NCI-H345 (cell line): ENCODE measurements at regions not wholly inside any gene's neighbourhood (a gene's known extent, or its start where the extent isn't known, plus 50 kb on each side); places are given as distances from the start of the nearest gene placed in this dataset.
"Not testable (repeated sequence)": the region's sequence is repeated elsewhere in the genome, so short reads cannot be mapped to it uniquely, and the experiment has no call there.

Experiments used
- DNase-seq: peaks from one replicate; lab custom pipeline; 2025; lab: John Stamatoyannopoulos, UW

DNA sequence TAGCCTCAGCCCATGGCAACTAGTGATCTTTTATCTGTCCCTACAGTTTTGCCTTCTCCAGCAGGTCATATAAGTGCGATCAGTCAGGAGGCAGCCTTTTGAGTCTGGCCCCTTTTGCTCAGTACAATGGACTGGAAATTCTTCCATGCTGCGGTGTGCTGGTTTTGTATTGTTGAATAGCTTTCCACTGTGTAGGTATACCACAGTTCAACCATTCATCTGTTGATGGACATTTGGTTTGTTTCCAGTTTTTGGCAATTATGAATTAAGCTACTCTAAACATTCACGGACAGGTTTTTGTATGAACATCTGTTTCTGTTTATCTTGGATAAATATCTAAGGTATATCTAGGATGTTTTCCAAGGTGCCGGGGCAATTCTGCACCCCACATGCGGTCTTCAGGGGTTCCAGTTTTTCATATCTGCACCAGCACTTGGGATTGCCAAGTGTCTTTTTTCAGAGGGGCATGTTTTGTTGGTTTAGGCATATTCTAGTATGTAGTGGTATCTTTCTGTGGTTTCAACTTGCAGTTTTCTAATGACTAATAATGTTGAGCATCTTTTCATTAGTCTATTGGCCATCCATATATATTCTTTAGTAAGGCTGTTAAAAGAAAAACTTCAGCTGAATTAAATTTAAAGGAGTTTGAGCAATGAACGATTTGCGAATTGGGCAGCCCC is 141.0 kb downstream of the TFAP2C start:
- peak; percentile 9 for DNase-seq

DNA sequence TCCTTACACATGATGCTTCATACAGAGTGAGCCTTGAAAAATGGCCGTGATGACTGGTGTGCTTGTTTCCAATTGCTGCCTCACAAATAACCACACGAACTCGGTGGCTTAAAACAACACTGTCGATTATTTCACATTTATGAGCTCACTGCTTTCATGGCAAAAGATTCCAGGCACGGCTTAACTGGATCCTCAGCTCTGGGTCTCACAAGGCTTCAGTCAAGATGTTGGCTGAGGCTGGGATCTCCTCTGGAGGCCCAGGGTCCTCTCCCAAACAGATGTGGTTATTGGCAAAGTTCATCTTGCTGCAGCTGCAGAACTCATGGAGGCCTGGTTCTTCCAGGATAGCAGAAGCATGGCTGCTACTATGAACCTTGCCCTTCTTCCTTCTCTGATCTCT is 144.6 kb downstream of the TFAP2C start:
- DNase-seq, result no peak

DNA sequence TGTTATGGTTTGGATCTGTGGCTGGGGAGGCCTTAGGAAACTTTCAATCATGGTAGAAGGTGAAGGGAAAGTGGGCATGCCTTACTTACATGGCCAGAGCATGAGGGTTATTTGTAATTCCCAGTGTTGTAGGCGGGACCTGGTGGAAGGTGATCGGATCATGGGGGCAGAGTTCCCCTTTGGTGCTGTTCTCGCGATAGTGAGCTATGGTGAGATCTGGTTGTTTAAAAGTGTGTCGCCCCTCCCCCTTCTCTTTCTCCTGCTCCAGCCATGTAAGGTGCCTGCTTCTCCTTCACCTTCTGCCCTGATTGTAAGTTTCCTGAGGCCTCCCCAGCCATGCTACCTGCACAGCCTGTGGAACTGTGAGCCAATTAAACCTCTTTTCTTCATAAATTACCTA is 145.8 kb downstream of the TFAP2C start:
- DNase-seq, result no peak

DNA sequence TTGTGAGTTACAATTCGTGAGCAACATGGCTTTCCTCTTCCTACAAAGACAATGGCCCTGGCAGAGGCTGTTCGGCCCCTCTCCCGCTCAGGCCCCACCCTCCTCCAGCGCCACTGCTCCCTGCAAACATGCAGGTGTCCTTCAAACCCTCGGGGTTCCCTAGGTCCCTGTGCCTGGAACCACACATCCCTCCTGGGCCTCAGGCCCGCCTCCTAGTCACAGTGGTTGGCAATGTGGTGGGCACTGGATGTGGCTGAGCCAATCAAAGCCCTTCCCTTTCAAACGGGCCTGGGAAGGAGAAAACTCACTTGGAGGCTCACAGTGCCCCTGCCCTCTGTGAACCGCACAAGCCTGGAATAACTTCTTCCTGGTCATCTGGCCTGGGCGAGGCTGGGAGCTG is 147.2 kb downstream of the TFAP2C start:
- DNase-seq, result no peak

DNA sequence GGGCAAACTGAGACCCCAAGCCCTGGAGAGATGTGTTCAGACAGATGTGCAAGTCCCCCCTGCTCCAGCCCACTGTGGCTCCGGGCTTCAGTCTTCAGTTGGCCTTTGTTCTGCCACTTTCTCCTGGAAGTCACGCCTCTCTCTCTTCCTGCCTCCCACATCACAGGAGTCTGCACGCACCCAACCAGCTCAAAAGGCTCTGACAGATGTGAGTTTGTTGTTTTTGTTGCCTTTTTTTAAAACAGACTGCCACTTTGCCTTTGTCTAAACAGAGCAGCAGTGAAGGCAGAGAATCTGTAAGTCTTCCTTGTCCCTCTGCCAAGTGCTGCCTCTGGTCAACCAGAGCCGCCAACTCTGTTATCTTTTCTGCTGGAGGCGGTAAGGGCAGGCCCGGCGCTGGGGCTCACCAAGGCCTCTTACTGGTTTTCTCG is 149.7 kb downstream of the TFAP2C start:
- peak; percentile 29 for DNase-seq

DNA sequence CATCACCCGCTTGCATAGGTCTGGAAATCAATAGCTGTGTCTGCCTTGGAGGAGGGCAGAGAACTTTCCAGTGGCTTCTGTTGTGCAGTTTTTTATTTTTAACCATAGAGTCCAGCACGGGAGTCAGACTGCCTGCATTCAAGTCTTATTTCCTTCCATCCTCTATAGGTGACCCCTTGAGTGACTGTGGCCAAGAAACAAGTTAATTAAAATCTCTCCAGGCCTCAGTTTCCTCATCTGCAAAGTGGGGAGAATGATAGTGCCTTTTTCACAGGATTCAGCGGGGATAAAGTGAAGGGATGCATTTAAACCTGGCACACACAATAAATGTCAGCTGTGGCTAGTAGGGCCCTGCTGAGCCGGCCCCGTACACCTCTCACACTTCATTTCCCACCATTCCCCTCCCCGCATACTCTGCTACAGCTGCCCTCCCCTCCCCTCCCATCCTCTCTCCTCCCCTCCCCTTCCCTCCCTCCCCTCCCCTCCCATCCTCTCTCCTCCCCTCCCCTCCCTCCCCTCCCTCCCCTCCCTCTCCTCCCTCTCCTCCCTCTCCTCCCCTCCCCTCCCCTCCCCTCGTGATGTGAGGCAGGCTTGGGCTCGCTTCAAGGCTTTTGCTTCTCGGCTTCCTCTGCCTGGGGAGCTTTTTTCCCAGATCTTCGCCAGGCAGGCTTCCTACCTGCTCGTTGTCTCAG is 150.5 kb downstream of the TFAP2C start:
- DNase-seq, result peak; percentile 6

DNA sequence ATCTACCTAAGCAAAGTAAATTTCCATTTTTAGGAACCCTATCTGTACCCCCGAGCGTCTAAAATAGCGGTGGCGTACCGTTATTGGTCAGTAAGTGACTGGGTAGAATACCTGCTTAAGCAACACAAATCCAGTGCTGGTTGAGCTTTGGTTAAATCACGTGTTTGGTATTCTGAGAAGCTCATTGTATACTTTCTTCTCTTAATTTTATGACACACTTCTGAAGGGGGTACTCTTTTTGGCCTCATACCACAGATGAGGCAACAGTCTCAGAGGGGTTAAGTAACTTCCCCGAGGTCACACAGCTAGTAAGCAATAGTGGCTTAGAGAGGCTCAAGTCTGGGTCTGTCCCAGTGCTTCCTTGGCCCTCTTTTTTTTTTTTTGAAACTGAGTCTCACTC is 151.2 kb downstream of the TFAP2C start:
- DNase-seq, result no peak

DNA sequence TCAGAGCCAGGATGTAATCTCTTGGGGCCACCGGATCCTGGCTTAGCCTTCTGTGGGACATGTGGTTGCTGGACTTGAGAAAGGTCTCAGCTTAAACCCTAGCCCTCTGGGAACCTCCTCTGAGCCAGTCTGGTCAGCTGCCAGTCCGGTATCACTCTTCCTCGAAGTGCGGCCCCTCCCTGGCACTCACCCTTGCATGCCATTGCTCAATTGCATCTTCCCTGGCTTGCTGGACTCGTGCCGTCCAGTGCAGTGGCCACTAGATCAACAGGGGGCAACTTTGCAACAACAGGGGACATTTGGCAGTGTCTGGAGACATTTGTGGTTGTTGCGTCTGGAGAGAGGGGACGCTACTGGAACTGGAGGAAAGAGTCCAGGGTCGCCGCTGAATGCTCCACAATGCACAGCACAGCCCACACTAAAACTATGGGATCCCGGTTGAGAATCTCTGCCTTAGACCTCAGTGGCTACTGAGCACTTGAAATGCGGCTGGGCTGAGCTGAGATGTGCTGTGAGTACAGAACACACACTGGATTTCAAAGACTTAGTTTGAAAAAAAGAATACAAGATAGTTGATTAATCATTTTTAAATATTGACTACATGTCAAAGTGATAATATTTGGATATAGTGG is 152.1 kb downstream of the TFAP2C start:
- DNase-seq, result no peak

DNA sequence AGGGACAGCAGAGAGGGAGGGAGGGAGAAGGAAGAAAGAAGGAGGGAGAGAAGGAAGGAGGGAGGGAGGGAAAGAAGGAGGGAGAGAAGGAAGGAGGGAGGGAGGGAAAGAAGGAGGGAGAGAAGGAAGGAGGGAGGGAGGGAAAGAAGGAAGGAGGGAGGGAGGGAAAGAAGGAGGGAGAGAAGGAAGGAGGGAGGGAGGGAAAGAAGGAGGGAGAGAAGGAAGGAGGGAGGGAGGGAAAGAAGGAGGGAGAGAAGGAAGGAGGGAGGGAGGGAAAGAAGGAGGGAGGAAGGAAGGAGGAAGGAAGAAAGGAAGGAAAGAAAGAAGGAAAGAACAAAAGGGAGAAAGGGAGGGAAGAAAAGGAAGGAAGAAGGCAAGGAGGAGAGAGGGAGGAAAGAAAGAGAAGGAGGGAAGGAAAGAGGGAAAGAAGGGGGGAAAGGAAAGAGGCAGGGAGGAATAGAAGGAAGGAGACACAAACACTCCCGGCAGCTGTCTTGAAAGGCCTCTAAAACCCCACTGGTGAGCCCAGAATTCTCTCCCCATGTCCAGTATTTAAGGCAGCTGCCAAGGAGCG is 153.0 kb downstream of the TFAP2C start:
- not testable (repeated sequence) for DNase-seq

DNA sequence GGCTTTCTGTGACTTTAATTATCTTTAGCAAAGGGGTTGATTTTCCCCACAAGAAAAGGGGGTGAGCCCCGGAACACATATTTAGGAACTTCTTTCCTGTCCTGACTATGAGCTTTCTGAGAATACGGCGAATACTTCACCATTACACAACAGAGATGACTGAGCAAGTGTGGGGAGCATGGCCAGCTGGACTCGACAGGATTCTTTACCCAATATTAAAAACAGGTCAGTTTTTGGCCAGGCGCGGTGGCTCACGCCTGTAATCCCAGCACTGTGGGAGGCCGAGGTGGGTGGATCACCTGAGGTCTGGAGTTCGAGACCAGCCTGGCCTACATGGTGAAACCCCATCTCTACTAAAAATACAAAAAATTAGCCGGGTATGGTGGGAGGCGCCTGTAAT is 153.7 kb downstream of the TFAP2C start:
- DNase-seq, result not testable (repeated sequence)

DNA sequence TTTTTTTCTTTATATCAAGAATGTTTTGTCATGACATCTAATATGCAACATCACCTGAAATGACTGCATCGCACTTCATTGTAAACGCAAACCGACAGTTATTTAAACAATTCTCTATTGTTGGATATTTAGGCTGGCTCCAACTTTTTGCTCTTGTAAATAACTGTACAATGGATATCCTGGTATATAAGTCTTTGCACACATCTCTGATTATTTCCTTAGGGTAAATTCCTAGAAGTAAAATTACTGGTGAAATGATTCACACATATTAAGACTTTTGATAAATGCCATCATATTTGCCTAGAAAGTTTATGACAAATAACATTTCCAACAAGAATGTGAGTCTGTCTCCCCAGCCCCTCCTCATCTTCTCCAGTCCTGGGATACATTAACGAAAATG is 154.7 kb downstream of the TFAP2C start:
- DNase-seq, result no peak

DNA sequence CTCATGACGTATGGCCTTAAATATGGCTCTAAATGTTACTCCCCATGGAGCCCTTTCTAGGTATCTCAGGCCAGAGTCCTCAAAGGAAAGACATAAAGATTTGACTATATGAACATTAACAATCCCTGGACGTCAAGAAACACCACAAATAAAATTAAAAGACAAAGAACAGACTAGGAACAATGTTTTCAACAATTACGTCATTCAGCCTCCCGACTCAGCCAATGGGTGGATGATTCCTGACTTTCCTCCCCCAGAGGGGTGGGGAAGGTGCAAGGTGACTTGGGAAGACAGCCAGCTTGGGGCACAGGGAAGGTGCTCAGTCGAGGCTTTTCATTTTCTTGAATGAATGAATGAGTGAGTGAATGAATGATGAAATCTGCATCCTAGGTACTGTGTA is 157.4 kb downstream of the TFAP2C start:
- DNase-seq, result no peak

DNA sequence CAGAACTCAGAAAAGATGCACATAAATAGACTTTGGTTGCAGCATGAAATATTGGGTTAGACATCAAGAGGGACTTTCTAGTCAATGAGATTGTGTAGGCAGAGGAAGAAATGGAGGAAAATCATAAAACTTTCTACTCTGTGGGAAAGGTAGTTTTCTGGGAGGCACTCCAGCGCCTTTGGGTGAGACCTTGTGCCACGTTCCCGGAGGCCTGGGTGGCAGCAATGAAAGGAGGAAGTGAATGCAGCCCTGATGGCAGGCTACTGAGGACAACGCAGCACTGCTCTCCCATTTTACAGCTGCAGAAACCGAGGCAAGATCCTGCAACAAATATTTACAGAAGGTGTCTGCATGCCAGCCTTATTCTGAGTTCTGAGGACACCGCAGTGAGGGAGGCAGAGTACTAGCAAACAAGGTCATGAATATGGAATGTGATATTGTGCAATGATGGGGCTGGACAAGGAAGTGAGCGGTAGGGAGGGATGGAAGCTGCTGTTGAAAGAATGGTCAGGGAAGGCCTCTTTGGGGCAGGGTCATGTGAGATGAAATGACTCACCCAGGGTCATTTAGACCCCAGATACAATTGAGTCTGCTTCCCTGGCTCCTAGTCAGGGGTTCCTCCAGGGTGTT is 159.1 kb downstream of the TFAP2C start:
- DNase-seq, result no peak

DNA sequence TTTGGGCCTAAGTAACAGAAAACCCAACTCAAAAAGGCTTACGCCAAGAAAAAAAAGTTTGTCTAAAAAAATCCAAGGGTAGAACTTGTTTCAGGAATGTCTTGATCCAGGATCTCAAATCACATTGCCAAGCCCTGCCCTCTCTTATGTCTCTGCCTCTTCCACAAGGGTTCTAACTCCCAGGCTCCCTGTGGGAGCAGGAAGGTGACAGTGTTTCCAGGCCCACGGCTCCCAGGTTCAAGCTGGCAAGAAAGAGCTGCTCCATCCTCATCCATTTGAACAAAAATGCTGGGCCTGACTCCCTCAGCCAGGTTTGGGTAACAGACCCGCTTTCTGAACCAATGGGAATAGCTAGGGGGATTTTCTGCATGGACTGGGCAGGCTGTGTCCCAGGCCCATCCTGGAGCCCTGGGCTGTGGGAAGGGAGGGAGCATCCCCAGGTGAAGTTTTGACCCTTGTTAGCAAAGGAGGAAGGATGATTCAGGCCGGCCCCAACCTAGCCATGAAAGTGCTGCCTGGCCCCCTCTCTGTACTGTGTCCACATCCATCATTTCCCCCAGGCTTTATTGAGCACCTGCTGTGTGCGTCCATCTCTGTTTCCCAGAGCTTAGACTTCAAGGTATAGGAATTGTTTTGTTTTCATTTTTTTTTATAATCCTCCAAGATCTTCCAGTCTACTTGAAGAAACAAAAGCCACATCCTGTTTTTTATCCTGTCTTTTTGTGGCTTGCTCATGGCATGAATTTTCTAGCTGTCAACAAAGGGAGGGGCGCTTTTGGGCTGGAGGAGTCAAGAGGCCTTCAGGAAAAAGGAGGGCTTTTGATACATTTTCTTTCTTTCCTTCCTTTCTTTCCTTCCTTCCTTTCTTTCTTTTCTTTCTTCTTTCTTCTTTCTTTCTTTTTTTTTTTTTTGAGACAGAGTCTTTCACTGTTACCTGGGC is 159.8 kb downstream of the TFAP2C start:
- DNase-seq, result no peak

DNA sequence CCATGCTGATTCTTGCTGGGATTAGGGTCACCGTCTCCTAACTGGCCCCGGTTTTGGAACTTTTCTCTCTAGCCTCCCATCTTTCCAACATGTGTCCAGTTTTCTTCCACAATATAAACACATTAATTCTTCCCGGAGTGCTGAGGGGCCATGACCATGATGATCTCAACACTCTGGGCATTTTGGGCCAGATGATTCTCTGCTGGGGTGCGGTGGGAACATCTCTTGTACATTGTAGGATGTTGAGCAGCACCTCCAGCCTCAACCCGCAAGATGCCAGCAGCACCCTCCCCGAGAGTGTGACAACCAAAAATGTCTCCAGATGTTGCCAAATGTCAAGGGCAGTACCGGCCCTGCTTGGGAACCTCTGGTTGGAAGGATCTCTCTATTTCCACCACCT is 164.8 kb downstream of the TFAP2C start:
- DNase-seq, result no peak

DNA sequence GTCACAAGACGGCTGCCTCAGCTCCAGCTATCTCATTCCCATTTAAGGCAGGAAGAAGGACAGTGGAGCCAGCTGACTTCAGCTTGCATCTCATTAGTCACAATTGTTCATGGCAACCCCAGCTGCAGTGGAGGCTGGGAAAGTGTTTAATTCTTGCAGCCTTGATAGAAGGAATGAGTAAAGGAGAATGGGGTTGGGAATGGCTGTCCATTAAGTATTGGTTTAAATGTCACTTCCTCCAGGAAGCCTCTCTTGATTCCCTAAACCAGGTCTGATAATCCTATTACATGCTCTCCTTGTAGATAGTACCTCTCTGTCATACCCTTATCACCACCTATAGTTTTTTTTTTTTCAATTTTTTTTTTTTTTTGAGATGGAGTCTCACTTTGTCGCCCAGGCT is 166.4 kb downstream of the TFAP2C start:
- DNase-seq, result no peak

DNA sequence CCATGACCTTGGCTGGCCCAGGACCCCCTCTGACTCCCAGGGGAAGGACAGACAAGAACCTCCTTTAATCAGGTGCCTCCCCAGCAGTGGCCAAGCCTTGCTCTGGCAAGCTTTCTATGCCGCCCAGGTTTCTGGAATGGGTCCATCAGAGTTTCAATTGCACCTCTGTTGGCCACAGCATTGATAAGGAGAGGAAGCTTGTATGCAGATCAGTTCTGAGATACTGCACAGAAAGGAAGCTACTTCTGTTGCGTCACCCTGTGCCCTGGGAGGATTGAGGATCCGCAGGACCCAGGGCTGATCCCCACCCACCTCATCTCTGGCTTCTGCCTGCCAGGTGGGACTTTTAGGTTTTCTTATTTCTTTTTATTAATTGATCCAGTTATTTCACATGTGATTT is 167.2 kb downstream of the TFAP2C start:
- DNase-seq, result no peak

DNA sequence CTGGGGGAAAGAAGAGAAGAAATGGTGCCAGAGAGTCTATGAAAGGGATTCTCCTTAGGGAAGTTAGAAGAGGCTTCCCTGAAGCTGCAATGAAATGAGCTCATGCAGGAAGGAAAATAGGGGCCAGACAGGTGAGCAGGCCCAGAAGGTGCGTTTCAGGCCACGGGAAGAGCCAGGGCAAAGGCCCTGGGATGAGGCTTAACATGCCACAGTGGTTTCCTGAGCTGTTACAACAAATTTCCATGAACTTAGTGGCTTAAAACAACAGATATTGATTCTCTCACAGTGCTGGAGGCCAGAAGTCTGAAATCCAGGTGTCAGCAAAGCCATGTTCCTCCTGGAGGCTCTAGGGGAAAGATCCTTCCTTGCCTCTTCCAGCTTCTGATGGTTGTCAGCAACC is 167.9 kb downstream of the TFAP2C start:
- no peak for DNase-seq

DNA sequence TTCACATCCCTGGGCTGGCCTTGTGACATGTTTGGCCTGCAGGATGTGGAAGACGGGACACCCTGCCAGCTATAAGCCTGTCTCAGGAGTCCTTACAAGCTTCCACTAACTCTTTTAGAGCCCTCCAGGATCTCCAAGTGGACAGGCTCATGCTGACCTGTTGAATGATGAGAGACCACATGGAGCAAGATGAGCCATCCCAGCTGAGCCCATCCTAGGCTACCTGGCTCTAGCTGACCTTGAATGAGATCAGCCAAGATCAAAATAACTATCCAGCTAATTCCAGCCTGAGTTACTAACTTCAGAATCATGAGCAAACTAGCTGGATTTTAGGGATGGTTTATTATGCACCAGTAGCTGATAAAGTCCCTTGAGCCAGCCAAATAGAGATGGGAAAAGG is 169.5 kb downstream of the TFAP2C start:
- no peak for DNase-seq

DNA sequence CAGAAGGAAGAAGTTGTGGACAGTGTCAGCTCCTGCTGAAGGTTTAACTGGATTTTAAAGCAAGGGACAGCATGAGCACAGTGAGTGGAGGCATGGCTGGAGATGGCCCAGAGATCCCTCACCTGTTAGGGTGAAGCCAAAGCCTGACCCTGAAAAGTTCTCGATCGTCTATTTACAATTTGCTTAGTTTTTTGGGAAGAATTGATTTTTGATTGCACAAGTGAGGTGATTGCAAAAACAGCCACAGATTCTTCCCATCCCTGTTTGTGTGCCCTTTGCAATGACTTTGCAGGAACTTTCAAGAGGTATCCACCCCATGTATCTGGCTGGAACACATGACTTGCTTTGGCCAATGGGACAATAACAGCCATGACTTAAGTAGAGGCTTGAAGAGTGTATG is 170.1 kb downstream of the TFAP2C start:
- DNase-seq, result no peak

DNA sequence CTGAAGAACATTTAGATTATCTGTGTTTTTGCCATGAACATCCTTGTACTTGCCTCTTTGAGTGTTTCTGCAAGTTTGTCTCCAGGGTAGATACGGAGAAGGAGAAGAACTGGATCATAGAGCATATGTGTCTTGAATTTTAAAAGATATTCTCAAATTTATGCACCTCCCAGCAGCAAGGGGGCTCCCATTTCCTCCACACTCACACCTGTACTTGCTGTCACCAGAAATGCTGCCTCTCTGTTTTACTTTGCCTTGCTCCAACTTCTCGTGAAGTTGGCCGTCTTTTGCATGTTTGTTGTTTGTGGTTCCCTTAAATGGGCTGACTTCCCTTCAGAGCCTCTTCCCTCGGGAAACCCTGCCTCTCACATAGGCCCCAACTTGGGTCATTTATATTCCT is 171.0 kb downstream of the TFAP2C start:
- no peak for DNase-seq
